NCI-H1436 treated with DMSO at 0.1 percent for 48 hours (cell line): ENCODE measurements at regions not wholly inside any gene's neighbourhood (a gene's known extent, or its start where the extent isn't known, plus 50 kb on each side); places are given as distances from the start of the nearest gene placed in this dataset.
"Not testable (repeated sequence)": the region's sequence is repeated elsewhere in the genome, so short reads cannot be mapped to it uniquely, and the experiment has no call there.

Experiments
- DNase-seq: peaks from one replicate; lab custom pipeline; 2025; lab: John Stamatoyannopoulos, UW

GRCh38 chr3:162842549-162843216 is 1346.1 kb downstream of the OTOL1 start:
- DNase-seq: no peak

DNA sequence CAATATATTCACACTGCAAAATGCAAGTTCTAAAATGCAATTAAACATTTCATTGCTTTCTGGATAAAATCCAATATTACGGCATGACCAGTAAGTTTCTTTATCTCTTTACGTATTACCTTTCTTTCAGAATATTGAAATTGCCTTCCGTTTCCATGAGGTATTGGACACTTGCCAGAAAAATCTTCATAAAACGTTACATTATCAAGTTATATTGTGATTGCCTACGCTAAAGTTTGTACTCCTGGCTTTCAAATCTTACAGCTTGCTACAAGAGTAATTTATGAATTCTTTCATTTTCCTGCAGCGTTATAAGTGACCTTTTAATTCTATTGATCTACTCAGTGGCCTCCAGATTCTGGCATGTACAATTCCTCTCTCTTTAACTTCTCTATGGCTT is 1349.3 kb downstream of the OTOL1 start:
- DNase-seq: no peak

DNA sequence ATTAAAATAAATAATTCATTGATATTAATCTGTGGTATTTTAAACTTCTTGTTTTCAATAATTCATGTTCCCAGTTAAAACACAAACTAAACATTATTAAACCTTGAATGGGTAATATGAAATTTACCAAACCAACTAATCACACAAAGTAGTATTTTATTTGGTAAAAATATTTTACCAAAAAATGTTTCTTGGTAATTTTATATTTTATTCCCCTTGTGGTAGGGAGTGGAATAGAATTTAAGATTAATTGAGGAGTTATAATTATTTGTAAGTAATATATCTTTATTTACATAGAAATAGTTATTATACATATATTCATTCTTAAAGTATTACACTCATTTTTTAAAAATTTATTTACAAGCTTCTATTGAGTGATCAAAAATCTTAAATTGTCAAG is 1350.9 kb downstream of the OTOL1 start:
- no peak for DNase-seq

GRCh38 chr3:162863579-162863978 is 1367.0 kb downstream of the OTOL1 start:
- no peak for DNase-seq

GRCh38 chr3:162865466-162865865 is 1368.9 kb downstream of the OTOL1 start:
- DNase-seq: no peak

DNA sequence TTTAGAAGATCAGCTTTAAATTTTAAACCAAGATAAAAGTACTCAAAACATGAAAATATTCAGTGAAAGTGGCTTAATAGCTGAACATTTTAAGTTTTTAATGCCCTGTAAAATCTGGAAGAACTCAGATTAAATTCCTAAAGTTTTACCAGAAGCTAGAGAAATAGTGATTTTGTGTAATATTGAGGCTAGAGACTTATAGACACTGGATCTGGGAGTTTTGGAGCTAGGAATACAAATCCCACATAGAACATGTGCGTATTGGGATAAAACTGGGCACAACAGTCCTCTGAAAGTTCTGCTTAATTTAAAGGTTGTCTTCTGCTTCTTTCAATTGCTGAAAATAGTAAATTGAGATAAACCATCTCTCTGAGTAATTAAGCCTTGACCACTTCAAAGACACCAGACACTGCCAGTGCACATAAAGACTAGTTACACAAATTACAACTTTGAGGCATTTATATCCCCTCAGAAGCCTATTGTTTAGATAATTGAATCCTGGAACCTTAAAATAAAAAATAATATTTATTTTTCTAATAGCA is 1382.5 kb downstream of the OTOL1 start:
- DNase-seq: no peak

- no peak for DNase-seq
Observed at GRCh38 chr3:162884373-162884772, 1387.8 kb downstream of the OTOL1 start.

DNA sequence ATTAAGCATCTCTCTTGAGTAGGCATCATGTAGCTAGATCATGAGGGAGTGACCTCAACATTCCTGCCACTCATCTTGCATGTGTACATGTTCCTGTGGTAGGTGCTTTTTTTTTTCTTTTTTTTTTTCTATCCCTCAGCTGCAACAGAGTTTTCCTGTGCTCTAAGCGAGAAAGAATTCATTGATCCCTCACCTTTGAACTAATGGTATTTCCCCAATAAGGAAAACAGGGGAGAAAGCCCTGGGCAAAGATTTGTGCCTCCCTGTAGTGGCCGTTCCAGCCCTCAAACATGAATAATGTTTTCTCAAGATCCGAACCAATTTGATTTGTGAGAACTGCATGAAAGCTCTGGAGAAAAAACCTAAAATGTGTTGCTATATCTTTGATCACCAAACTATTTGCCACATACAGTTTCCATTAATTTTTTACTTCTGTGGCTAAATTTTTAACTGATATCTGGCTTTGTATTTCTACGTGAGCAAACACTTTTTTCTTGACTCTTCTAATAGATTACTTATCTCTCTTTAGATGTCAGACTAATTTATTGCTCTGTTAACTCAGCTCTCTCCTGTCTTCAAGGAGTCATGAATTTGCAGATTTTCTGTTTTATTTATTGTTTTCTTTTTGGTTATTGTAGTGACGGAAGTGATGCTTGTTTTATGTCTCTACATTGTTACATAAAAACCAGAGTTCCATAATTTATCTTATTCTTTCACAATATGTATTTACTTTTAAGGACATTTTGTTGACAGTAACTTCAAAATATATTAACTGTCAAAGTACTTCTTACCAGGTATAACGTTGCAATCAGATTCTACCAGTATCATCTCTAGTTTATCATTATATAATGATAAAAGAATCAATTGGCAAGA is 1396.5 kb downstream of the OTOL1 start:
- no peak for DNase-seq

GRCh38 chr3:162897291-162897690 is 1400.7 kb downstream of the OTOL1 start:
- no peak for DNase-seq

GRCh38 chr3:162932503-162932902 is 1435.9 kb downstream of the OTOL1 start:
- no peak for DNase-seq

DNA sequence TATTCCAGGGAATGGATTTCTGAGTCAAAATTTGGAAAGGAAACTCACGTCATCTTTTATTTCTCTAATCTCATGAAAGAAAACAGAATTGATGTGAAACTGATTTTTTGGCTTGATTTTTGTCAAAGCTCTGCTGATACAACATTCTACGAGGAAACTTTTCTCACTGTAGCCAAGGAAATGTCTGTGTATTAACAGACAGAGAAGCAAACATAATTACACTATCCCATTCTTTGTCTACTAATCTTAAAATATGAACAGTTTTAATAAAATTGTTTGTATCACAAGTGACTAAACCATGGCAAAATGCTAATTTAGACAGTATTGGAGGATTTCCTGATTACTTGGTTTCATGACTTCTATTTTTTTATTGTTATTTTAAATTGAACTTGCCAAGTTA is 1437.0 kb downstream of the OTOL1 start:
- DNase-seq: no peak

DNA sequence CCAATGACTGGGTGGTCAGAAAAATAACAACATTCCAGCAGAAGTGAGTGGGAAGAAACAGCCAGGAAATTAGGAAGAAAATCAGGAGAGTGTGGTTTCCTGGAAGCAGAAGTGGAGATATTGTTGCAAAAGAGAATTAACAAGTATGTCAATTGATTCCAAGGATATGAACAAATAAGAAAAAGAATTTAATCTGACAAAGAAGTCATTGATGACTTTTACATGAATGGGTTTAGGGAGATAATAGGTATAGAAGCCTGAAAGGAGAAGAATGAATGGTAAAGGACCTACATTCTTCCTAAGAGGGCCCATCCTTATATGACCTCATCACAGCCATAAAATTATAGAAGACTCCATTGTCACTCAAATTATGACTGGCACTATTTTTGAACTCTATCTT is 1440.1 kb downstream of the OTOL1 start:
- no peak for DNase-seq

- no peak for DNase-seq
Observed at GRCh38 chr3:162938083-162938482, 1441.5 kb downstream of the OTOL1 start.

DNA sequence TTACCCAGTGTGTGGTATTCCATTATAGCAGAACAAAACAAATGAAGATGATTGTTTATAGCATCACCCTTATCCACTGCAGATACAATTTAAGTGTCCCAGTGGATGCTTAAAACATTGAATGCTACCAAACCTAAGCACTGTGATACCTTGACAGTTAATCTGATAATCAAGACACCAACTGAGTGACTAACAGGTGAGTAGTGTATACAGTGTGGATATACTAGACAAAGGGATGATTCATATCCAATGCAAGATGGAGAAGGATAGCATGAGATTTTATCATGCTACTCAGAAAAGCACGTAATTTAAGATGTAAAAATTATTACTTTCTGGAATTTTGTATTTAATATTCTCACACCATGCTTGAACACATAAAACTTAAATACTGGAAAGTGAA is 1449.0 kb downstream of the OTOL1 start:
- no peak for DNase-seq

GRCh38 chr3:162956711-162957110 is 1460.1 kb downstream of the OTOL1 start:
- DNase-seq: no peak

DNA sequence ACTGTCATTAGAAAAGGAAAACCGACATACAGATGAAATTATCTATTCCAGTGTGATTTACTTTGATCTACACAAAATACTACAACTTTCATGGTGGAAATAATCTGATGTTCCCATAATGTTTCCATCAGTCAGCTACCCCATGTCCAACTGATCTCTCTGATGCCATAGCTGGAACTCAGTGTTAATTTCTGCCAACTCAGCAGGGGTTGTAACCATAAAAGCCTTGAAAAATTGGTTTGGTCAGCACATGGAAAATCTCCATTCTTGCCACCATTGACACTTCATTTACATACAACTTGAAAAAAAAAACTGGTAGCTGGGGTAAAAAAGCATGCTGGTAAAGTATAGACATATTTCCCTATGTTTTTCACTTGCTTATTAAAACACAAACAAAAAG is 1463.7 kb downstream of the OTOL1 start:
- DNase-seq: no peak

DNA sequence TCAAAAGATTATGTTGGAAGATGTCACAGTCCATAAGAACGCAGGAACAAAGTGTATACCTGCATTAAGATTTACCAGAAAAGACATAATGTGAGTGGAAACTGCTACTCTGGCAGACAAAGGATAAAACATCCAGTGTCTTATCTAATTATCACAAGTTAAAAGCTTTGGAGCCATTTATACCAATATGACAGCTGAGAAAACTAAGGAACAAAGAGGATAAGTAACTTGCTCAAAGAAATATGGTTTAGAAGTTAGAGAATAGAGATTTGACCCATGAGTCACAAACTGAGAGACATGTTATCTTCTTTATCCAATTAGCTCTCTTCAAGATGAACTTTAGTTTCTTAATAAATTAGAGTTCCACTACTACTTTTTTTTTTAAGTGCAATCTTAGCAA is 1473.7 kb downstream of the OTOL1 start:
- no peak for DNase-seq

GRCh38 chr3:162971715-162972114 is 1475.1 kb downstream of the OTOL1 start:
- no peak for DNase-seq

DNA sequence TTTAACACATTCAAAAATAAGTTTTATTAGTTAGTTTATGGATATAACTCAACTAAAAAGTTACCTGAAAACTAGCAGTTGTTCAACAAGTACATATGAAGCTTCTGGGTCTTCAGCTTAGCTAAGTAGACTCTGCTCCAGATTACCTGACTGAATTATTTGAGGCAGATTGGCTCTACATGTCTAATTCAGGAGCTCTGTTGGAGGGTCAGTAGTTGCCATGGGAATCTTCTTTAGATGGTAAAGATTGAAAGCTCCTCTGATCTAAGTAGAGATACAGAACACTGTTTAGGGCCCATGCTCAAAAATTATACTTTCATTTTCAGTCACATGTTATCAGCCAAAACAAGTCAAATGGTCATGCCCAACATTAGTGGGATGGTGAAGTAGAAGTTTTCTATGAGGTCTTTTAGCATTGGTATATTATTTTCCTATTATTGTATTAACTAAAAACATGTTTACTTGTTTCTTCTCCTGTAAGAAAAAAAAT is 1476.9 kb downstream of the OTOL1 start:
- DNase-seq: no peak

DNA sequence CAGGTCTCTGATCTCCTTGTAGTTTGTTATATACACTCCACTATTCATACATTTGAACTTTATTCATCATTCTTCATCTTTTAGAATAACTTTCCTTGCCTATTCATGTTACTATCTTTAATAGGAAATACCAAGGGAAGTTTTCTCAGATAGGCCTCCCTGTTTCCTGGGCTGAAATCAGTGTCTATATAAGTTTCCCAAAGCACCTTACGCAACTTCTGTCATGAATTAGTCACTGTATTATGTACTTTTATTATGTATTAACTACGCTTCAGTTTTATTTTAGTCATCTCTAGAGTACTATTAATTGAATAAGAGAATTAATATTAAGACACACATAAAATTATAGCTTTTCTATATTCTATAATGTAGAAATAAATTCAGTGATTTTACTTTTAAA is 1481.5 kb downstream of the OTOL1 start:
- no peak for DNase-seq

DNA sequence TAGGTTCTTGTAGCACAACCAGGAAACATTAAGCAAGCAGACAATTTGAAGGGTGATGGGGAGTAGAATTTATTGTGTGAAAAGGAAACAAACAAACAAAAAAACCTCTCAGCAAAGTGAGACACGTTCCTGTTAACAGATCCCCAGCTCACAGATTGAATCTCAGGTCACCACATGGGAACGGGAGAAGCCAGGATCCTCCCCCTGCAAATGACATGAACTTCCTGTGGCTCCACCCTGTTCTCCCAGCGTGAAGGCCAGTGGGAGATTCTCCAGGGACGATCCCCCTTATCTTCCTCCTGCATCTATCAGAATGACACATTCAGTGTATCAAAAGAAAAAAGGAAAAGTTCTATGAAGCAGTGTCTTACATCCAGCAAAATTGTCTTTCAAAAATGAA is 1488.1 kb downstream of the OTOL1 start:
- DNase-seq: no peak

GRCh38 chr3:162987085-162987794 is 1490.6 kb downstream of the OTOL1 start:
- not testable (repeated sequence) for DNase-seq
